GM12872 (cell line): ENCODE measurements at regions not wholly inside any gene's neighbourhood (a gene's known extent, or its start where the extent isn't known, plus 50 kb on each side); places are given as distances from the start of the nearest gene placed in this dataset.

Experiments
- TF ChIP-seq, protein P1 (sequence below): IDR thresholded peaks from 3 replicates; pipeline ENCODE4 v1.5.1; 2011; ENCODE audit warnings: low read depth, mild to moderate bottlenecking, low read length, moderate library complexity; ENCODE audit not compliant: insufficient read depth

DNA sequence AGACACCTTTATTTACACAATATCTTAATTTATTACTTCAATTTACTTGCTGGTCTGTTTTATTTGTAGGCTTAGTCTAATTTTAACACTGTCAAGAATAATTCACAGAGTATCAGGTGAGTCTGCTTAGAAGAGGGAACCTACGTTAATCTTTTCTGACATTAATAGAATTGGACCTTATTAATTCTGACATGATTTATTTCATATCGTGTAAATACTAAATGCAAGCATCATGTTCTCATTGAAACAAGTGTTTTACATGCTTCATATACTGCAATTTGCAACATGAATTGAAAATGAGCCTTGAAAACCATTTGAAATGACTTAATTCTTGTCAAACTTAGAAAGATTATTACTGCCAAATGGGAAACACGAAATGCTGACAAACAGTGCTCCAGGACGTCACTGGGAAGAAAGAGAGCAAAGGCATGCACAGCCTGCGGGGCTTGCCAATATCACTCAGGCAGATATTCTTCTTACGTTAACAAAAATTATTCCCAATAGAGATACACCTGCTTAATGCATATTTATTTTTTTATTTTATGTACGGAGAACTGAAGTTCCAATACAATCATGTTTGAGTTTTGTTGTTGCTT, 282.0 kb upstream of the AKR1E2 start:
- TF ChIP-seq, protein P1, sequence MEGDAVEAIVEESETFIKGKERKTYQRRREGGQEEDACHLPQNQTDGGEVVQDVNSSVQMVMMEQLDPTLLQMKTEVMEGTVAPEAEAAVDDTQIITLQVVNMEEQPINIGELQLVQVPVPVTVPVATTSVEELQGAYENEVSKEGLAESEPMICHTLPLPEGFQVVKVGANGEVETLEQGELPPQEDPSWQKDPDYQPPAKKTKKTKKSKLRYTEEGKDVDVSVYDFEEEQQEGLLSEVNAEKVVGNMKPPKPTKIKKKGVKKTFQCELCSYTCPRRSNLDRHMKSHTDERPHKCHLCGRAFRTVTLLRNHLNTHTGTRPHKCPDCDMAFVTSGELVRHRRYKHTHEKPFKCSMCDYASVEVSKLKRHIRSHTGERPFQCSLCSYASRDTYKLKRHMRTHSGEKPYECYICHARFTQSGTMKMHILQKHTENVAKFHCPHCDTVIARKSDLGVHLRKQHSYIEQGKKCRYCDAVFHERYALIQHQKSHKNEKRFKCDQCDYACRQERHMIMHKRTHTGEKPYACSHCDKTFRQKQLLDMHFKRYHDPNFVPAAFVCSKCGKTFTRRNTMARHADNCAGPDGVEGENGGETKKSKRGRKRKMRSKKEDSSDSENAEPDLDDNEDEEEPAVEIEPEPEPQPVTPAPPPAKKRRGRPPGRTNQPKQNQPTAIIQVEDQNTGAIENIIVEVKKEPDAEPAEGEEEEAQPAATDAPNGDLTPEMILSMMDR, result no peak

GRCh38 chr10:4541292-4541691, 284.7 kb upstream of the AKR1E2 start:
- TF ChIP-seq, protein P1, result no peak

GRCh38 chr10:4538016-4538415, 288.0 kb upstream of the AKR1E2 start:
- TF ChIP-seq, protein P1, result no peak

- TF ChIP-seq, protein P1, result no peak
Measured at GRCh38 chr10:4535521-4535920, 290.5 kb upstream of the AKR1E2 start.

GRCh38 chr10:4533621-4534020, 292.4 kb upstream of the AKR1E2 start:
- TF ChIP-seq, protein P1, result no peak

GRCh38 chr10:4532976-4533375, 293.0 kb upstream of the AKR1E2 start:
- TF ChIP-seq, protein P1, result no peak

- TF ChIP-seq, protein P1, result no peak
Measured at GRCh38 chr10:4532467-4532866, 293.5 kb upstream of the AKR1E2 start.

GRCh38 chr10:4532011-4532410, 294.0 kb upstream of the AKR1E2 start:
- TF ChIP-seq, protein P1, result no peak
